ENCODE measurements at regions not wholly inside any gene's neighbourhood (a gene's known extent, or its start where the extent isn't known, plus 50 kb on each side); places are given as distances from the start of the nearest gene placed in this dataset.

- no peak for TF ChIP-seq ZC3H11A (IDR thresholded peaks at IDR 0.05)
- TF ChIP-seq MAFK (IDR thresholded peaks at IDR 0.05; ENCODE audit: partially characterized antibody), result no peak
- no peak for TF ChIP-seq KDM1A (IDR thresholded peaks at IDR 0.05; ENCODE audit: low read depth)
- TF ChIP-seq JUN (IDR thresholded peaks at IDR 0.05), result no peak
- TF ChIP-seq HOXA7 (CRISPR knock-in tag; IDR thresholded peaks at IDR 0.05), result no peak
- TF ChIP-seq CEBPB (IDR thresholded peaks at IDR 0.05), result no peak
- TF ChIP-seq ESRRA (IDR thresholded peaks at IDR 0.05; ENCODE audit: borderline replicate concordance, low read length), result no peak
- TF ChIP-seq HDAC2 (IDR thresholded peaks at IDR 0.05), result no peak
Measured at GRCh38 chr10:109126541-109126940, 796.8 kb downstream of the XPNPEP1 start (continued).

- no peaks in the 10 kb centered on the region for H3K4me1 ChIP-seq
- WGBS (ENCODE audit: missing lambda C conversion rate), result 5% methylated on average over 1 of the region's 1 CpG
- CTCF ChIA-PET, result no interaction called here
- H3K4me2 ChIP-seq, result no peak overlapping the region
- no peak for FAIRE-seq
- TF ChIP-seq FOXS1 (CRISPR knock-in tag; IDR thresholded peaks at IDR 0.05), result no peak
- peak; percentile 73 for TF ChIP-seq MAFK (IDR thresholded peaks at IDR 0.05; ENCODE audit: partially characterized antibody)
- POLR2A ChIA-PET, result no interaction called here
- ATAC-seq, result no peak
- H3K9me3 ChIP-seq, result no peaks in the 10 kb centered on the region; the same call in 2 of the 3 replicates
- DNase-seq (ENCODE audit: low read depth in 1 of 2, low spot score in 1 of 2), result no peak
- no peak overlapping the region for H3K27ac ChIP-seq
- no peak overlapping the region for H3K4me3 ChIP-seq
Measured at GRCh38 chr10:109126016-109126415, 797.3 kb downstream of the XPNPEP1 start.

DNA sequence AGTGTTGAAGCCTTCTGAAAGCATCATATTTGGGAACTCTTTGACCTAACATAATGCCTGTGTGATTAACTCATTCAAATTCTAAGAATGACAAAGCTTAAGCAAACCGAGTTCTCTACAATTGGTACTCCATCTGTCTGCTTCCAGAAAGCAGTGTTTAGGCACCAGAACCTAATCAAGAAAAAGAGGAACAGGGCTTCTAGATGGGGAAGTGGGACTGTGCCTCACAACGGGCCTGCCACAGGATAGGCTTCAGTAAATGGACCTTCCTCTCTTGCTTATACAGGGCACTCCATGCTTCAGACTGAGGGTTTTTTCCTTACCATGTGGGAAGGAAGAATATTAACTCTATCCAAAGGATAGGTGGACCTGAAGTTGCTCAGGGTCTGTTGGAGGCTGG, 808.1 kb downstream of the XPNPEP1 start:
- DNase-seq (ENCODE audit: low read depth in 1 of 2, low spot score in 1 of 2), result no peak
- WGBS (ENCODE audit: missing lambda C conversion rate), result 0% methylated on average over 2 of the region's 2 CpGs
- ATAC-seq, result no peak
- Histone ChIP-seq H3K4me3 (no peak overlapping the region), H3K27ac (no peak overlapping the region), H3K9me3 (no peaks in the 10 kb centered on the region), H3K4me2 (no peak overlapping the region), H3K4me1 (no peaks in the 10 kb centered on the region)
- TF ChIP-seq ZC3H11A (IDR thresholded peaks at IDR 0.05) (no peak), CBX2 (IDR thresholded peaks at IDR 0.05; ENCODE audit: borderline replicate concordance, low read depth) (no peak), RARB (CRISPR knock-in tag; IDR thresholded peaks at IDR 0.05) (no peak), HDAC2 (IDR thresholded peaks at IDR 0.05) (no peak), CHD2 (IDR thresholded peaks at IDR 0.05; ENCODE audit: low read length, partially characterized antibody) (no peak), MYC (IDR thresholded peaks at IDR 0.05; ENCODE audit: borderline replicate concordance, low read length) (no peak), KDM5A (IDR thresholded peaks at IDR 0.05) (no peak), ZNF302 (CRISPR knock-in tag; IDR thresholded peaks at IDR 0.05) (no peak), RNF2 (IDR thresholded peaks at IDR 0.05; ENCODE audit: borderline replicate concordance, low read depth) (no peak), SMC3 (IDR thresholded peaks at IDR 0.05) (no peak), HOXB5 (CRISPR knock-in tag; IDR thresholded peaks at IDR 0.05) (no peak), JUN (IDR thresholded peaks at IDR 0.05) (no peak), EP300 (IDR thresholded peaks at IDR 0.05) (no peak), BHLHE40 (IDR thresholded peaks at IDR 0.05; ENCODE audit: low read depth, low read length) (no peak), MAZ (IDR thresholded peaks at IDR 0.05; ENCODE audit: borderline replicate concordance, low read depth, low read length) (no peak), EHF (CRISPR knock-in tag; IDR thresholded peaks at IDR 0.05) (no peak), EHMT2 (IDR thresholded peaks at IDR 0.05; ENCODE audit: low read depth) (no peak), GATA3 (IDR thresholded peaks at IDR 0.05; ENCODE audit: borderline replicate concordance) (no peak)
- ChIA-PET POLR2A (no interaction called here), CTCF (no interaction called here)
- FAIRE-seq, result no peak

DNA sequence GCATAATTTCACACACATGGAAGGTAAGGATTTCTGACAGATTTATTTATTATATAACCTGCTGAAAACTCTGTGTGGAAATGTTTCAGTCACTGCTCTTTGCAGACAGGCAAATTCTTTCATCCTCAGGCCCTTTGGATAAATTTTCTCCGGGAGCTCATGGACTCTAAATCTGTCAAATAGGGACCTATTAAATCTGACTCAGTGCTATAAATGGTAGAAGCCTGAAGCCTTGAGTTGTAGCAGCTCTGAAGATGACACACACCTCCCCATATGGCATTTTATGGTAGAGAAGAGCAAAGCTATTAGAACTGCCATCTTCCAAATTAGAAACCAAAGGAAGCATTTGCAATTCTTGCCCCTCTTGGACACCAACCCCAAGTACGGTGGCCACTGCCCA, 808.7 kb downstream of the XPNPEP1 start:
- H3K9me3 ChIP-seq, result no peaks in the 10 kb centered on the region
- no peak for FAIRE-seq
- H3K4me1 ChIP-seq, result no peaks in the 10 kb centered on the region
- no peak for ATAC-seq
- TF ChIP-seq ZC3H11A (IDR thresholded peaks at IDR 0.05), result no peak
- no peak for TF ChIP-seq MYC (IDR thresholded peaks at IDR 0.05; ENCODE audit: borderline replicate concordance, low read length)
- TF ChIP-seq CHD2 (IDR thresholded peaks at IDR 0.05; ENCODE audit: low read length, partially characterized antibody), result no peak
- TF ChIP-seq, protein P1, sequence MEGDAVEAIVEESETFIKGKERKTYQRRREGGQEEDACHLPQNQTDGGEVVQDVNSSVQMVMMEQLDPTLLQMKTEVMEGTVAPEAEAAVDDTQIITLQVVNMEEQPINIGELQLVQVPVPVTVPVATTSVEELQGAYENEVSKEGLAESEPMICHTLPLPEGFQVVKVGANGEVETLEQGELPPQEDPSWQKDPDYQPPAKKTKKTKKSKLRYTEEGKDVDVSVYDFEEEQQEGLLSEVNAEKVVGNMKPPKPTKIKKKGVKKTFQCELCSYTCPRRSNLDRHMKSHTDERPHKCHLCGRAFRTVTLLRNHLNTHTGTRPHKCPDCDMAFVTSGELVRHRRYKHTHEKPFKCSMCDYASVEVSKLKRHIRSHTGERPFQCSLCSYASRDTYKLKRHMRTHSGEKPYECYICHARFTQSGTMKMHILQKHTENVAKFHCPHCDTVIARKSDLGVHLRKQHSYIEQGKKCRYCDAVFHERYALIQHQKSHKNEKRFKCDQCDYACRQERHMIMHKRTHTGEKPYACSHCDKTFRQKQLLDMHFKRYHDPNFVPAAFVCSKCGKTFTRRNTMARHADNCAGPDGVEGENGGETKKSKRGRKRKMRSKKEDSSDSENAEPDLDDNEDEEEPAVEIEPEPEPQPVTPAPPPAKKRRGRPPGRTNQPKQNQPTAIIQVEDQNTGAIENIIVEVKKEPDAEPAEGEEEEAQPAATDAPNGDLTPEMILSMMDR (IDR thresholded peaks at IDR 0.05), result no peak
- no peak for TF ChIP-seq NPAS2 (CRISPR knock-in tag; IDR thresholded peaks at IDR 0.05; ENCODE audit: borderline replicate concordance)
- no peak for TF ChIP-seq RARB (CRISPR knock-in tag; IDR thresholded peaks at IDR 0.05)
- TF ChIP-seq HOXB5 (CRISPR knock-in tag; IDR thresholded peaks at IDR 0.05), result no peak
- WGBS (ENCODE audit: missing lambda C conversion rate), result 0% methylated on average over 2 of the region's 2 CpGs
- no peak for DNase-seq (ENCODE audit: low read depth in 1 of 2, low spot score in 1 of 2)
- ChIA-PET CTCF (no interaction called here), POLR2A (no interaction called here)
- H3K27ac ChIP-seq, result no peak overlapping the region
- no peak overlapping the region for H3K4me3 ChIP-seq
- no peak overlapping the region for H3K4me2 ChIP-seq
